Adipocyte (in vitro differentiated cells): ENCODE measurements at regions not wholly inside any gene's neighbourhood (a gene's known extent, or its start where the extent isn't known, plus 50 kb on each side); places are given as distances from the start of the nearest gene placed in this dataset.

Source experiments
- DNase-seq: peaks from one replicate; pipeline ENCODE4 v3.0.0-alpha.2; 2015; ENCODE audit warnings: low read depth
- H3K27me3 ChIP-seq: replicated peaks from 2 replicates; pipeline ENCODE4 v1.7.0; 2013; ENCODE audit warnings: mild to moderate bottlenecking, low read length, moderate library complexity; ENCODE audit not compliant: control insufficient read depth, insufficient read depth
- H3K36me3 ChIP-seq: 2 replicates; pipeline ENCODE4 v1.7.0; 2013; ENCODE audit warnings: low read length, mild to moderate bottlenecking, moderate library complexity; ENCODE audit not compliant: control insufficient read depth, insufficient read depth, severe bottlenecking
- H3K4me1 ChIP-seq: 2 replicates; pipeline ENCODE4 v1.7.0; 2013; ENCODE audit warnings: mild to moderate bottlenecking, low read length, moderate library complexity; ENCODE audit not compliant: control insufficient read depth, insufficient read depth
- H3K4me3 ChIP-seq: 2 replicates; pipeline ENCODE4 v1.7.0; 2013; ENCODE audit warnings: mild to moderate bottlenecking, low read length, moderate library complexity
- H3K9ac ChIP-seq: 2 replicates; pipeline ENCODE4 v1.7.0; 2013; ENCODE audit warnings: mild to moderate bottlenecking, low read length, moderate library complexity
- H3K9me3 ChIP-seq: 2 replicates; pipeline ENCODE4 v1.7.0; 2013; ENCODE audit warnings: mild to moderate bottlenecking, low read length, moderate library complexity; ENCODE audit not compliant: control insufficient read depth

GRCh38 chr5:173777674-173778073 lies 110.5 kb upstream of the CPEB4 start:
- Histone ChIP-seq H3K27me3 (no peaks in the 10 kb centered on the region), H3K36me3 (no peaks in the 10 kb centered on the region), H3K4me1 (peaks cover 18% of the 10 kb centered on the region), H3K9ac (no peak overlapping the region), H3K9me3 (no peaks in the 10 kb centered on the region), H3K4me3 (no peak overlapping the region)
- DNase-seq = no peak

- Histone ChIP-seq H3K4me1 (peaks cover 19% of the 10 kb centered on the region), H3K4me3 (no peak overlapping the region), H3K9me3 (no peaks in the 10 kb centered on the region), H3K36me3 (no peaks in the 10 kb centered on the region), H3K27me3 (no peaks in the 10 kb centered on the region), H3K9ac (no peak overlapping the region)
- DNase-seq = no peak
These were observed 109.9 kb upstream of the CPEB4 start for GRCh38 chr5:173778152-173778782.

DNA sequence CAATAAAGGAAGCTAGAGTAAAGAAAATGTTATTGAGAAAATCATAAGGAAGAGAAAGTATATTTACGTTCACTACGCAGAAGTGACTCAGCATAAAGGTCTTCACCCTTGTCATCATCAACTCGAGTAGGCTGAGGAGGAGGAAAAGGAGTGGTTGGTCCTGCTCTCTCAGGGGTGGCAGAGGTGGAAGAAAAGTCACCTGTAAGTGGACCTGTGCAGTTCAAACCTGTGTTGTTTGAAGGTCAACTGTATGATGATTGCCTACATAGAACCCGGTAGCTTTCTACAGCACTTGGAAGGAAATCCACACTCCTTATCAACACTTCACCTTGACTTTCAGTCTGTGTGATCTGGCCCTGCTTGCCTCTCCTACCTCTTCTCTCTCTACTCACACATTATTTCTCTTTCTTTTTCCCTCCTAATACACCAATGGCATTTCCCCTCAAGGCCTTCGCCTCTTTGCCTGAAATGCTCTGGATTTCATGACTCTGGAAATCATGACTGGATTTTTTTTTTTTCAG lies 109.3 kb upstream of the CPEB4 start:
- H3K36me3 ChIP-seq = no peaks in the 10 kb centered on the region
- peaks cover 19% of the 10 kb centered on the region for H3K4me1 ChIP-seq
- no peaks in the 10 kb centered on the region for H3K9me3 ChIP-seq
- no peak overlapping the region for H3K4me3 ChIP-seq
- no peak for DNase-seq
- no peak overlapping the region for H3K9ac ChIP-seq
- no peaks in the 10 kb centered on the region for H3K27me3 ChIP-seq

DNA sequence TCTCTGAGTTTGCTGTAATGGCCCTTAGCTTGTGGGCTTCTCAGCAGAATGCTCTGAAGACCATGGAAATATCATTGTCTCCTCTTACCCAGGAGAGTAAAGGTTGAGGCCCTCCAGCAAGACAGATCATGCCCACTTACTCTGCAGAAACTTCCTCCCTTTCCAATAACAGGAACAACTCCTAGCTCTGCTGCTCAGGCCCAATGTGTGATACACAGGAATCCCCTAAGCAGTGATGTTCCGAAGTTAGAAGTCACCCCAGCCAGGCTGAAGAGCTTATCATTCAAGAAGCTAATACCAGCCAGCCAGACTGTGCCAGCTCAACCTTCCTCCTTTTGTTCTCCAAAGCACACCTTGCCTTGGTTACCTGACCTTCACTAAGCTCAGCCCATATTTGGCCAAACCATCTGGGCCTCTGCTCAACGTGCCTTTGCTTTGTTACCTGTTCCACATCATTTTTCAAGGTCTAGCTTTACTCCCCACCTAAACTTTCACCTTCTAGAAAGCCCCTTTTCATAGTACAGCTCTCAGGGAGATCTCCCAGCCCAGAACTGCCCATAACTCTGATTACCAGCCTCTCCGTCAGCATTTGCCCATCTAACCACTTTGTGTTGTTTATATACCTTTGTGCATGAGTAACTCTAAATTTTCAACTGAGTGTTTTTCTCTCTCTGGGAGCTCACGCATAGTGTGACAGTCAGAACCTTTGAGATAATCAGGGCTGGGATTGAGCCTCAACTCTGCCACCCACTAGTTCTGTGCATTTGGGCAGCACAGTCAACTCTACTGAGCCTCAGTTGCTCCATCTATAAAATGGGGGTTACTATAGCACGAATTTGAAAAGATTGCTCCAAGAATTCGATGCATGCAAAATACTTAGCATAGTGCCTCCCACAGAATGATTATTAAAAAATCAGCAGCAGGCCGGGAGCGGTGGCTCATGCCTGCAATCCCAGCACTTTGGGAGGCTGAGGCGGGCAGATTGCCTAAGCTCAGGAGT lies 107.6 kb upstream of the CPEB4 start:
- Histone ChIP-seq H3K36me3 (no peaks in the 10 kb centered on the region), H3K27me3 (no peaks in the 10 kb centered on the region), H3K9me3 (no peaks in the 10 kb centered on the region), H3K4me1 (peaks cover 19% of the 10 kb centered on the region), H3K9ac (no peak overlapping the region), H3K4me3 (no peak overlapping the region)
- DNase-seq = no peak

DNA sequence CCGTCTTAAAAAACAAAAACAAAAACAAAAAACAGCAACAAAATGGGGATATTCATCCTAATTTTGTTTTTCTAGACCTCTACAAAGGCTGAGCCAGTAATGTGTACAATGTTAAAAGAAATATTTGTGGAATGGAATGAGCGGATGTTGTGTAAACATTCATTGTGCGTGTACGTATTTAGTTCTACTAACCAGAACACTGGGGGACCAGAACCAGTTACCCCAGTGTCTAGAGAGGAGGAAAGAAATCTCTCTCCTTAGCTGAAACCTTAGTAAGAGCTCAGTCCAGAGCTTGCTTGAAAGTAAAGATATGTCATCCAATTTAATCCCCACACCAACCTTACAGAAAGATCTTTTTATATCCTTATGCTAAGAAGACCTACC lies 106.7 kb upstream of the CPEB4 start:
- H3K4me1 ChIP-seq = peaks cover 19% of the 10 kb centered on the region
- no peaks in the 10 kb centered on the region for H3K9me3 ChIP-seq
- no peaks in the 10 kb centered on the region for H3K36me3 ChIP-seq
- no peaks in the 10 kb centered on the region for H3K27me3 ChIP-seq
- peak; percentile 60 for DNase-seq
- peak overlapping the region; percentile 2 for H3K4me3 ChIP-seq
- H3K9ac ChIP-seq = peak overlapping the region; percentile 42

DNA sequence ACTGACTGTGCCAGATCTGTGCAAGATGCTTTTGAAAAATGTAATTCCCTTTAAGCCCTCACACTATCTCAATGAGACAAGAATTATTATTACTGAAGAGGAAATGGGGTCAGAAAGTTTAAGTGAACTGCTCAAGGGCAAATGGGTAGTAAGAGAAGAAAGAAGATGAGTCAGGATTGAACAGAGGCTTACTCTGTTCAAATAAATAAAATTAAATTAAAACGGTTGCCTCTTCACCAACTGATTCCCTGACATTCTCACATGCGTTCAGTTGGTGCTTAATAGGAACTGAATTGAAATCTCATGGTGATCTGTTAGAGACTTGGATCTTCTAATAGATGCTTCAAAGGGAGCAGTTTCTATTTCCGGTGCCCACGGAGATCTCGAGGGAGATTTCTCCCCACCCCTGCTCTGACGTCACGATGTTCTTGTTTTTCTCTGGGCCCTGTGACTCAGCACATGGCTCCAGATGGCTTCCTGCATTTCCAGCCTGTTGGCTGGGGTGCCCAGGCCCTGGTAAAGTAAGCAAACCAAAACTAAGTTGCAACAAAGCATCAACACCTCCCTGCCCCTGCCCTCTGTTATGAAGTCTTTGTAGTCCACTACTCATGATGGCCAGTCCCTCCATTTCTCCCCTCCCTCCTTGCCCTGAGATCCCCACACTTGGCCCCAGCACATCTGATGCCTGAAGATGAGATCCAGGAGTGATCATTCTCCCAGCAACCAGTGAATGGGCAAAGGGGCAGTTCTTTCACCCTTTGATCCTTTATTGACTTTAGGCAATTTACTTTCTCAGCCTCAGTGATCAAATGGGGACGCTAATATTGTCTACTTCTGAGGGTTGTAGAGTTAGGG lies 106.1 kb upstream of the CPEB4 start:
- H3K4me1 ChIP-seq = peaks cover 19% of the 10 kb centered on the region
- H3K9me3 ChIP-seq = no peaks in the 10 kb centered on the region
- H3K4me3 ChIP-seq = peak overlapping the region; percentile 2
- H3K9ac ChIP-seq = peak overlapping the region; percentile 42
- H3K27me3 ChIP-seq = no peaks in the 10 kb centered on the region
- DNase-seq = peak; percentile 91
- H3K36me3 ChIP-seq = no peaks in the 10 kb centered on the region

DNA sequence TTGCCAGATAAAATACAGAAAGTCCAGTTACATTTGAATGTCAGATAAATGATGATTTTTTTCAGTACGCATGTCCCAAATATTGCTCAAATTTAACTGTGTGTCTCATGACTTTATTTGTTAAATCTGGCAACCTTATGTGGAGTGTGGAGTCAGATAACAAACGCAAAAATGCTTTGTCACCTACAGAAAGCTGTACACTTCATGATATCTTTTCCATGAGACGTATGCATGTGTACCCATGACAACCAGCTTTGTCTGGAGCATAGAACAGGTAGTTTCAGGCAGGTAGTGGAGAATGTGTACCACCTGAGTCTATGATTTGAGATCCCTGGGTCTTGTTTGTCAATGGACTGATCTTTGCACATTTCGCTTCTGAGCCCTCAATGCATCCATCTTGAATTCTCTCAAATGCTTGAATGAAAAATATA lies 105.5 kb upstream of the CPEB4 start:
- peaks cover 23% of the 10 kb centered on the region for H3K4me1 ChIP-seq
- no peaks in the 10 kb centered on the region for H3K36me3 ChIP-seq
- H3K4me3 ChIP-seq = no peak overlapping the region
- H3K27me3 ChIP-seq = no peaks in the 10 kb centered on the region
- H3K9me3 ChIP-seq = no peaks in the 10 kb centered on the region
- DNase-seq = no peak
- H3K9ac ChIP-seq = peak overlapping the region; percentile 42

- no peaks in the 10 kb centered on the region for H3K27me3 ChIP-seq
- no peak for DNase-seq
These were observed 104.8 kb upstream of the CPEB4 start for GRCh38 chr5:173783371-173783770.

GRCh38 chr5:173785400-173785799 lies 102.7 kb upstream of the CPEB4 start:
- H3K9me3 ChIP-seq = no peaks in the 10 kb centered on the region
- H3K9ac ChIP-seq = no peak overlapping the region

More at GRCh38 chr5:173783371-173783770, 104.8 kb upstream of the CPEB4 start:
- Histone ChIP-seq H3K4me3 (no peak overlapping the region), H3K4me1 (peaks cover 27% of the 10 kb centered on the region), H3K9ac (no peak overlapping the region), H3K36me3 (no peaks in the 10 kb centered on the region), H3K9me3 (no peaks in the 10 kb centered on the region)

DNA sequence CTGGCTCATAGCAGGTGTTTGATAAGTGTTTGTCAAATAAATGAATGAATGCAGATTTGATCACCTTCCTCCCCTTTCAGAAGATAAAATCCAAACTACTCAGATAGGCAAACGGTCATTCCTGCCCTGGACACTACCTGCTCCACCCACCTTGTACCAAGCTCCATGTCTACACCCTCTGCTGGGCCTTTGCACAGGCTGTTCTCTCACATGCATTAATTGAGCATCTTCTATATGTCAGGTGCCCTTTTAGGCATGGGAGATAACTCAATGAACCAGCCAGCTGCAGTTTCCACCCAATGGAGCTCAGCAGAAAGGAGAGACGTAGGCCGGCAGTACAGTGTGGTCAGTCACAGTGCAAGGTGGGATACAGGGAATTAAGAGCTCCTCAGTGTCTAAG lies 102.3 kb upstream of the CPEB4 start:
- no peaks in the 10 kb centered on the region for H3K9me3 ChIP-seq
- H3K4me3 ChIP-seq = no peak overlapping the region
- no peaks in the 10 kb centered on the region for H3K27me3 ChIP-seq
- H3K4me1 ChIP-seq = peaks cover 40% of the 10 kb centered on the region
- no peak overlapping the region for H3K9ac ChIP-seq
- DNase-seq = no peak
- H3K36me3 ChIP-seq = no peaks in the 10 kb centered on the region

More at GRCh38 chr5:173785400-173785799, 102.7 kb upstream of the CPEB4 start:
- Histone ChIP-seq H3K27me3 (no peaks in the 10 kb centered on the region), H3K4me1 (peaks cover 40% of the 10 kb centered on the region), H3K36me3 (no peaks in the 10 kb centered on the region), H3K4me3 (no peak overlapping the region)
- no peak for DNase-seq
